Right lobe of liver (tissue), 6 donors: ENCODE measurements at regions not wholly inside any gene's neighbourhood (a gene's known extent, or its start where the extent isn't known, plus 50 kb on each side); places are given as distances from the start of the nearest gene placed in this dataset.

ENCODE experiments used
- ATAC-seq, 4 donors: fragments of 200-7000 bp; cut with Tn5 transposase; one replicate each; pipeline ENCODE4 v1.9.1; 2020; ENCODE audit warnings: mild to moderate bottlenecking in 4 of 4, moderate library complexity in 4 of 4
- DNase-seq, 3 donors: peaks; one replicate each; pipeline ENCODE4 v3.0.0-alpha.2; 2020
- H3K27ac ChIP-seq, 3 donors: fragments of 200-600 bp; one replicate each; pipeline ENCODE4 v1.8.0; 2022
- H3K27me3 ChIP-seq, 2 donors: fragments of 200-600 bp; one replicate each; pipeline ENCODE4 v1.8.0; 2022
- H3K36me3 ChIP-seq, 4 donors: fragments of 200-600 bp; sonication (generic) in 1 of 4; one replicate each; pipeline versions ENCODE4 v1.5.1 to v1.8.0; 2017 to 2022; ENCODE audit warnings: control low read depth in 1 of 4
- H3K4me1 ChIP-seq, 4 donors: fragments of 200-600 bp; sonication (generic) in 1 of 4; one replicate each; pipeline versions ENCODE4 v1.5.1 to v1.8.0; 2017 to 2022; ENCODE audit warnings: control low read depth in 1 of 4
- H3K4me3 ChIP-seq, 3 donors: fragments of 200-600 bp; one replicate each; pipeline ENCODE4 v1.8.0; 2022
- H3K9me3 ChIP-seq, 4 donors: fragments of 200-600 bp; sonication (generic) in 1 of 4; one replicate each; pipeline versions ENCODE4 v1.5.1 to v1.8.0; 2017 to 2022; ENCODE audit warnings: control low read depth in 1 of 4
- POLR2A ChIP-seq: fragments of 450-650 bp; IDR thresholded peaks from one replicate; pipeline ENCODE4 v1.6.1; 2017; ENCODE audit warnings: antibody characterized with exemption, mild to moderate bottlenecking
- WGBS: methylation state at CpG from one replicate; pipeline ENCODE4 v1.1.6; 2018; ENCODE audit warnings: low coverage, low lambda C conversion rate; ENCODE audit not compliant: insufficient coverage; ENCODE audit errors: missing lambda C conversion rate; 5-methylcytosine and 5-hydroxymethylcytosine counted together
- intact Hi-C, 2 donors: fragments of 100-400 bp; cut with DNase I; formaldehyde crosslinking; loops; one replicate each; pipeline versions ENCODE4 v1.11.2 to v1.14.1; 2022
- TF ChIP-seq, protein P1 (sequence below), 4 donors: fragments of 200-600 bp in 3 of 4; fragments of 450-650 bp in 1 of 4; IDR thresholded peaks; one replicate each; pipeline versions ENCODE4 v1.5.1 to v1.8.0; 2016 to 2022; ENCODE audit warnings: antibody characterized with exemption in 4 of 4, mild to moderate bottlenecking in 2 of 4
- donor health status: DM: no; HTN: yes; CAD: no.
- donor health status: DM: no; HTN: no; CAD: no.
- donor health status: DM: no; HTN: no; CAD: no.
- donor health status: DM: no; HTN: yes; CAD: no.
- donor health status: DM: no; HTN: yes; CAD: no.

DNA sequence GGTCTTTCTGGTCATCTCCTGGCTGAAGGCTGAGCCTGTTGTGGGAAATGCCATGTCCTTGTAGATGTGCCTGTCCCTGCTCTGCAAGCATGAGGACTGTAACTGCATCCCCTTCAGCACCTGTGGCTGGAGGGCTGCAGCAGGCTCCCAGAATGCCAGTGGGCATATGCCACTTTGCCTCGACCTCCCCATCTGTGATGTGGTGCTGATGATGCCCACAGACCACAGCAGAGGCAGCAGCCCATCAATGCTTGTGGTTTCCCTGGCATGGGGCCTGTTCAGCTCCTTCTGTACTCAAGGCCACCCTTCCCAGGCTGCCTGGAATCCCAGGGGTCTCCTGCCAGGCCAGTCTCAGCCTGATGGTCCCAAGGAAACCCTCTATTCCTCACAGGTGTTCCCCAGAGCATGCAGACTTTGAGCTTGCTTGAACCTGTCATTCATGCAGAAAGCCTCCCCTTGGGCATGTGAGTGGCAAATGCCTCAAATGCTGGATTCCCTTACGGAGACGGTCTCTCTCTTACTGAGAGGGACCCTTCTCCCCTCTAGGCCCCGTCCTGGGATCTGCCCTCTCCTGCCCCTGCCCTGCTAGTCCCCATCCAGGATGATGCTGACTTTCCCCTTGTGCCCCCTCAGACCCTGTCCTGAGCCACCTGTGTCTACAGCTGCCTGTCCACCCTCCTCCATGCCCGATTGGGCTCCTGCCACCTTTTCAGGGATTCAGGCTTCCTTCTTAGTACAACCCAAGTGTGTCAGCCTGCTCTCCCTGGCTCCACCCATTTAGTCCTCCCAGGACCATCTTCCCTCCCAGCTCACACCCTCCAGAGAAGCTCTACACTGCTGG lies 50.9 kb upstream of the ANTXRL start:
- no peaks in the 10 kb centered on the region for H3K9me3 ChIP-seq
- no peak overlapping the region for H3K27ac ChIP-seq
- TF ChIP-seq POLR2A: no peak
- TF ChIP-seq, protein P1, sequence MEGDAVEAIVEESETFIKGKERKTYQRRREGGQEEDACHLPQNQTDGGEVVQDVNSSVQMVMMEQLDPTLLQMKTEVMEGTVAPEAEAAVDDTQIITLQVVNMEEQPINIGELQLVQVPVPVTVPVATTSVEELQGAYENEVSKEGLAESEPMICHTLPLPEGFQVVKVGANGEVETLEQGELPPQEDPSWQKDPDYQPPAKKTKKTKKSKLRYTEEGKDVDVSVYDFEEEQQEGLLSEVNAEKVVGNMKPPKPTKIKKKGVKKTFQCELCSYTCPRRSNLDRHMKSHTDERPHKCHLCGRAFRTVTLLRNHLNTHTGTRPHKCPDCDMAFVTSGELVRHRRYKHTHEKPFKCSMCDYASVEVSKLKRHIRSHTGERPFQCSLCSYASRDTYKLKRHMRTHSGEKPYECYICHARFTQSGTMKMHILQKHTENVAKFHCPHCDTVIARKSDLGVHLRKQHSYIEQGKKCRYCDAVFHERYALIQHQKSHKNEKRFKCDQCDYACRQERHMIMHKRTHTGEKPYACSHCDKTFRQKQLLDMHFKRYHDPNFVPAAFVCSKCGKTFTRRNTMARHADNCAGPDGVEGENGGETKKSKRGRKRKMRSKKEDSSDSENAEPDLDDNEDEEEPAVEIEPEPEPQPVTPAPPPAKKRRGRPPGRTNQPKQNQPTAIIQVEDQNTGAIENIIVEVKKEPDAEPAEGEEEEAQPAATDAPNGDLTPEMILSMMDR (IDR thresholded peaks at IDR 0.05): no peak
- peak in 1 of 3 donors; percentile 39 for DNase-seq
- ATAC-seq: no peak
- no peaks in the 10 kb centered on the region for H3K27me3 ChIP-seq
- H3K36me3 ChIP-seq: no peaks in the 10 kb centered on the region
- no peaks in the 10 kb centered on the region for H3K4me1 ChIP-seq
- no peak overlapping the region for H3K4me3 ChIP-seq
- 49% methylated on average over 5 of the region's 5 CpGs for WGBS
- intact Hi-C loops: no loop called here

DNA sequence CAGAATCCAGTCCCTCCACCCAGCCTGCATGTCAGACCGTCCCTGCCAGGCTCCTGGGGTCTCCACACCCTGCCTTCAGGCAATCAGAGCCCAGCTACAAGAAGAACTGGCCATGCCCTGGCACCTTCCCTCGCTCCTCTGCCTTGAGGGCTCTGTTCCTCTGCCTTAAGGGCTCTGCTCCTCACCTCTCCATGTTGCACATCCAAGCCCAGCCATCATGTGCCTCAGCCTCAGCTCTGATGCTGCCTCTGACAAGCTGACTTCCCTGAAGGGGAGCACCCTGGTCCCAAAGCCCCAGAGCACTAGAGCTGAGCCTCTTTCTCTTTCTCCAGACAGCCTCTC lies 50.3 kb upstream of the ANTXRL start:
- no peaks in the 10 kb centered on the region for H3K27me3 ChIP-seq
- 80% methylated on average over 1 of the region's 2 CpGs for WGBS

DNA sequence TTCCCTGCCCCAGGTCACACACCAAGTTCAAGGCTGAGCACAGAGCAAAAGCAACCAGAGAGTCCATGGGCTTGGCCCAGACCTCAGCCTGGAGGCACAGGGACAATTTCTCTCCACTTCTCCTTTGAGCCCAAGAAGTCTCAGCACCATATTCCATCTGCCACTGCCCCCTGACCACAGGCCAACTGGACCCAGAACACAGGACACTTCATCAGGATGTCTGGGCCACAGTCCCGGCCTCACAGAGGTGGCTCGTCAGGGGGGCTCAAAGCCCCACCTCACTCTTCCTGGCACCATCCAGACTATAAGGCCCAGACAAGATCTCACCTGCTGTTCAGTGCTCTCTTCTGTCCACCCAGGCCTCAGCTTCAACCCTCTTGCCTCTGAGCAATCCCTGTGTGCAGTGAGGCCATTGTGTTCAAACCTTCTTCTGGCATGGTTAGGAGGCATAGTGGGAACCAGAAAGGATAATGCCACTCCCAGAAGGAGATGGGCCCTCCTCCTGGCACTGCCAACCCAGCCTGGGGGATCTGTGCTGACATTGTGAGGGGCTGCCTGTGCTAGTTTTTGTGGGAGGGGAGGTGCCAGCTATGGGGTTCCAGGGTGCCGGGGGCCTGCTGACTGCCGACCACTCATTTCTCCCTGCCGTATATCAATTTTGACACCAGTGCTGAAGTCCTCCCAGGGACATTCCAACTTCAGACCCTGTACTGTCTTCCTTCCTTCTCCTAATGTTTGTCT lies 49.7 kb upstream of the ANTXRL start:
- H3K36me3 ChIP-seq: no peaks in the 10 kb centered on the region
- DNase-seq: peak in 1 of 3 donors; percentile 30
- no peak for TF ChIP-seq POLR2A
- TF ChIP-seq, protein P1 (IDR thresholded peaks at IDR 0.05): no peak

More for the DNA sequence above, 50.3 kb upstream of the ANTXRL start:
- DNase-seq (peak in 1 of 3 donors; percentile 41), ATAC-seq (no peak)
- no peaks in the 10 kb centered on the region for H3K36me3 ChIP-seq
- TF ChIP-seq, protein P1 (IDR thresholded peaks at IDR 0.05): no peak
- TF ChIP-seq POLR2A: no peak
- no peak overlapping the region for H3K27ac ChIP-seq
- H3K4me1 ChIP-seq: no peaks in the 10 kb centered on the region
- H3K4me3 ChIP-seq: no peak overlapping the region
- intact Hi-C loops: no loop called here
- H3K9me3 ChIP-seq: no peaks in the 10 kb centered on the region

More for the DNA sequence above, 49.7 kb upstream of the ANTXRL start:
- WGBS: no CpG with 5 or more reads among the region's 5 CpGs
- Histone ChIP-seq H3K9me3 (no peaks in the 10 kb centered on the region), H3K4me3 (no peak overlapping the region), H3K27me3 (no peaks in the 10 kb centered on the region), H3K27ac (no peak overlapping the region), H3K4me1 (no peaks in the 10 kb centered on the region)
- intact Hi-C loops: no loop called here
- ATAC-seq: no peak
